ENCODE measurements at regions not wholly inside any gene's neighbourhood (a gene's known extent, or its start where the extent isn't known, plus 50 kb on each side); places are given as distances from the start of the nearest gene placed in this dataset. TPM values are rescaled to one million over a fixed set of nuclear protein-coding genes. Genes with fewer than 3 reads are reported as not detected.

Small RNA genes lying in the stretch of these regions (small RNA-seq; reads per million reads assigned to genes)
- not detected for gene RNU6-812P (ENCODE audit: insufficient read depth)
- not detected for gene RNU6-827P (ENCODE audit: insufficient read depth)
